Kidney tubule cell (primary cell): ENCODE measurements at regions not wholly inside any gene's neighbourhood (a gene's known extent, or its start where the extent isn't known, plus 50 kb on each side); places are given as distances from the start of the nearest gene placed in this dataset.

Source experiments
- DNase-seq: peaks from one replicate; pipeline ENCODE4 v3.0.0-alpha.2; 2018; ENCODE audit warnings: low spot score

DNA sequence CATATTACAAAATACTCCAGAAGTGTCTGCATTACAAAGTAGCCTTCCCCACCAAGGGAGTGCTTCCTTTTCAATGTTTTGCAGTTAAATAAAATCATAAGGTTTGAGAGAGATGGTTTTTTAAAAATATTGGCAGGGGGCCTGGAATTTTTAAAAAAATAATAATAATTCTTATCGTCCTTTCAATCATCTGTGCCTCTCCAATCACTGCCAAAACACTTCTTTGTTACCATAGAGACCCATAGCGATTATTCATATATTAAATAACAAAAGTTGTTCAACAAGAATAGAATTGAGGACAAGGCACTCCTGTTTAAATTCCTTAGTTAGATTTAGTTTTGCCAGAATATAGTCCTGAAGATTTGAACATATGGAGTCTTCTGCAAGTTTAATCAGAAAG, 203.1 kb downstream of the FAT4 start:
- no peak for DNase-seq

DNA sequence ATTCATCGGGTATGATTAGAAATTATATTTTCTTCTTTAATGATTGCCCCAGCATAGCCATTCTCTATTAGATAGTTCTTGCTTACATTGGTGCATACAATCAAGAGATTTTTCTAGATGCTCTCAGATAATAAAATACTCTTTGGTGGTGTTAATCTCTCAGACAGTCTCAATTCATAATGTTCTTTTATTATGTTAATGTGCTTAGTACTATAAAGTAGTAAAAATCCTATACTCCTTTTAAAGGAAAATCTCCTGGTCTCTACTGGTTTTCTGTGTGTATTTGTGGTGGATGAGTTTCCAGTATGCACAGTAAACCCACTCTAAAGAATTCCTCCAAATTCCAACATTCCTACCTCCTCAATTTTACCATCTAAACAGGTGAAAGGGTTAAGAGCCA, 203.5 kb downstream of the FAT4 start:
- DNase-seq: no peak

DNA sequence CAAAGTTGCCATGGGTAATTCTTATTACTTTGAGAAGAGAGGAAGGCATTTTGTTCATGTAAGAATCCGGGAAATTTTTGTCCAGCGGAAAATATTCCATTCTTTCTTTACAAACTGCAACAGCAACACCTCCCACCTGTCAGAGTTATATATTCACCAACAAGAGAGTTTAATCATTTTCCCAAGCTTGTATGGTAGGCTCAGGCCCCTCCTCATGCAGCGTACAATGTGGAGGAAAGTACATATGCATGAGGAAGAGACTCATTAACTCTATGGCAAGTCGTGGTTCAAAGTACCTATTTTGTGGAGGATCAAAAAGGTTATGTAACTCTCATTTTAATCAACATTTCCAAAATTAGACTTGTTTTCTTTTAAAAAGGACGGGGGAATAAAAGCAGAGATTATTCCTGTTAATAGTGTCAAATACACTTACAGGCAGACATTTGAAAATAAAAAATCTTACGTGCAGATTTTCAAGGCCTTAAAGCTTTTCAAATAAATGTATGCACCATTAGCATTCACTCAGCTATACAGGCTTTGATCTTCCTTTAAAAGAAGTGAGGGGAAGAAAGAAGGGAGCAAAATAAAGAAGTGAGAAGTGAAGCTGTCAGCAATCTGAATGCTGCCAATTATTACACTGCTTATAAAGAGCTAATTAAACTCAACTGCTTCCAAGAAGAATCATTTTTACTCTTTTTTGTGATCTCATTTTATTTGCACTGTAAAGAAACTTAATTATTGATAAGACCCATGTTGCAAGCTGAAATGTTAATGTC, 204.8 kb downstream of the FAT4 start:
- DNase-seq: peak; percentile 46

DNA sequence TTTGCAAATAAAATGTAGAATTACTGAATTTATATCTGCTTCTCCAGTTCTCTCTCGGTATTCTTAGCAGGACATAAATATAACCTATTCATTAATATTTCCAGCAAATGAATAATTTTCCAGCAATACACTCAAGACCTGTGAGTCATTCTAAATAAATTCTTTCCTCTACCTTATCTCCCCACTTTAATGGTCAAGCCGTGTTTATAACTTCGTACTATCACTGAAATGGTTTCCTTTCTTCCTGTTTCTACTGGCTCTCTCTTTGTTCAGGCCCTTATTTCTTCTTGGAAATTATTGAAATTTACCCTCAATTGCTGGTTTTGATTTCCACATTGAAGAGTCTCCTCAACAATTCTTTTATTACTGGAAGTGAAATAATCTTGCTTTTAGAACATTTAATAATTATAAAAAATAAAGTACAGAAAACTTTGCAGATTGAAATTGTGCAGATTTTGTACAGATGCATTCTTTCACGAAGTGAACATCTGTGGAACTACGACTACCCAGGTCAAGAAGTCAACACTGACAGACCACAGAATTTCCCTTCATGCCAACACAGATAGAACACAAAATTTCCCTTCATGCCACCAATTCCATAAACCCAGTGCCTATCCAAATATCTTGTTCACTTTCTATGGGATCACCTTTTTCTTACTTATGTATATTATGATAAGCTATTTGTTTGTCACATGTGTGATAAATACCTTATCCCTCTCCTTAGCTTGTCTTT, 205.7 kb downstream of the FAT4 start:
- peak; percentile 18 for DNase-seq

DNA sequence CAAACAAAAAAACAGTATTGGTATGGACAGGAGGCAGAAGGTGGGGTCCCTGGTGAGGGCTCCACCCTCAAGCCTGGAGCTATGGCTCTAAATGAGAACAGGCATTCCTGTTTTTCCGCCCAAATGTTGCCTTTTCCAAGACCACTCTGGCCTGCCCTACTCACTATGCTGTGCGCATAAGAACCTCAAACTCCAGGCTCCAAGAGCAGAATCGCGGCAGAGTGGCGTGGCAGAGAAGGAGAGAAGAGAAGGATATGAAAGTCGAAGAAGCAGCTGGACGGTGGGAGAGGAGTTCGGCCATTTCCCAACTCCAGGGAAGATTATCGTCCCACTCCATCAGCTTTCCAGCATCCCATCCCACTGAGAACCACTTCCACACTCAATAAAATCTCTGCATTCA, 207.8 kb downstream of the FAT4 start:
- DNase-seq: no peak

DNA sequence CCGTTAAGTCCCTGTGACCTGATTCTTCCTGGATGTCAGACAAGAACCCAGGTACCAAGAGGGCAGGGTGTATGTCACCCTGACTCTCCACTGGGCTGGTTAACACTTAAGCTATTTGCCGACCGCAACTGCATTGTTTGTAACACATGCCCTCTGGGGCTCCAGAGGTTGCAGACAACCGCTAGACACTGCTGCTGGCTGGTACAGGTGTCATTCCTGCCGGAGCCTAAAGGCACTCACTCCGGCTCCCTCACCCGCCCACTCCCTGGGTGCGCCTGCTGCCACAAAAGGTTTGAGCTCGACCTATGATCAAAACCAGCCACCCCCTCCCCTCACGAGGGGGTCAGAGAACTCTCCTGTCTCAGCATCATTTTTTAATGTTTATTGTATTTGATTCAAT, 208.2 kb downstream of the FAT4 start:
- DNase-seq: peak; percentile 9

DNA sequence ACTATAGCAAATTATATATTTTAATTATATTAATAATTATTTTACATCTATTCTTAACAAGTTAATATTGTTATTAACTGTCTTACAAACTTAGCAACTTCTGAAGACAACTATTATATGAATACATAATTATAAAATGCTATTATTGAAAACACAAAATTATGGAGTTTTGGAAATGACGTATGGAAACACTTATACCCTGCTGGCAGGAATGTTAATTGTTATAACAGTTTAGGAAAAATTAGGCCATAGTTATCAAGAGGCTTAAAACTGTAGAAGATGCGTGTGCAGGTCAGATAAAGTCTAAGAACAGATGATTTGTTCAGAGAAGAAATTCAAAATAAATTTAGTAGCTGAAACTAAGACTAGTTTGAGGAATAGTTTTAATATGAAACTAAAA, 211.7 kb downstream of the FAT4 start:
- DNase-seq: no peak

DNA sequence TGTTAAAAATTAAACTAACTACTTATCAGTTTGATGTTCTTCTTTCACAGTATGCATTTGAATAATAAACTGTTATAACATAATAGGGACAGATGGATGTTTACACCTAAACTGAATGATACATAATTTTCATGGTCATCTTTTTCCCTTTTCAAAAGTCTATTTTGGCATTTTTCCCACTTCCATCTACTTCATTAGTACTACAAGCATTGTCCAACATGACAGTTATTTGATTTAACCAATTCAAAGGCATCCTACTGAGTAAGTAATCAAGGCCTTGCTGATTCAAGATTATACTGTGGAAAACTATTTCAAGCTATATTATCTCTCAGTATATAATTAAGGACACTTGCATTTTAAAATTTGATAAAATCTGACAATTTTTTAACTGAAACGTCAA, 212.9 kb downstream of the FAT4 start:
- DNase-seq: no peak

DNA sequence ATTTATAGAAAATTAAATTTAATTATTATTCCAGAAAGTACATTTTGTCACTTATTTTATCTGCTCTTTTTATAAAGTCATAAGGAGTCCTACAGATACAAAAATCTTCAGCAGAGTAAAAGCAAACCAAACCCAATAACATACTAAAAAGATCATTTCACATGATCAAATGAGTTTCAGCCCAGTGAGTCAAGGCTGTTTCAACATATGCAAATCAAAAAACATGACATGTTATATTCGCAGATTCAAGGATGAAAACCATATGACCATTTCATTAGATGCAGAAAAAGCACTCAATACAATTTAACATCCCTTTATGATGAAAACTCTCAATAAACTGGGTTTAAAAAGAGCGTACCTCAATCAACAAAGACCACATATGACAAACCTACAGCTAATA, 214.3 kb downstream of the FAT4 start:
- no peak for DNase-seq

DNA sequence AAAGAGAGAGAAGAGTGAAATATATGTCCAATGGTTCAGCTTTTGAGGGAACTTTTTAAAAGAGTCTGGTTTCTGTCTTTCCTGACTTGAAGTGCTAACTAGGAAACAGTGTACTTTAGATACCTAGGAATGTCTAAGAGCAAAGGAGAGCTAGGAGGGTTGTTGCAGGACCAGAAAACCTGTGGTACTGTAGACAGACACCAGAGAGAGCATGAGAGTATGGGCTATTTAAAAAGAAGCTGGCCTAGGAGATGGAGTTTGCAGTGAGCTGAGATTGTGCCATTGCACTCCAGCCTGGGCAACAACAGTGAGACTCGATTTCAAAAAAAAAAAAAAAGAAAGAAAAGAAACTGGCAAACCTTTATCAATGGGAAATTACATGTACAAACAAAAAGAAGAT, 223.9 kb downstream of the FAT4 start:
- DNase-seq: no peak

DNA sequence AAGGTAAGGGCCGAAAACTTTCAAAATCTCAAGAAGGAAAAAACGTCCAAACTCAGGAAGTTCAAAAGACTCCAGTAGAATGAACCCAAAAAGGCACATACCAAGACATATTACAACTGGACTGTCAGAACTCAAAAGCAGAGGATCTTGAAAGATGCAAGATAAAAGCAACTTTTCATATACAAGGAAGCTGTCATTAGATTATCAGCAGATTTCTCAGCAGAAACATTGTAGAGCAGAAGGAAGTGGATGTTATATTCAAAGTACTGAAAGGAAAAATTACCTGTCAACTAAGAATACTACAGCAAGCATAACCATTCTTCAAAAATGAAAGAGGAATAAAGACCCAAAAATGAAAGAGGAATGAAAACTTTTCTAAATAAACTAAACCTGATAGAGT, 224.9 kb downstream of the FAT4 start:
- DNase-seq: no peak

DNA sequence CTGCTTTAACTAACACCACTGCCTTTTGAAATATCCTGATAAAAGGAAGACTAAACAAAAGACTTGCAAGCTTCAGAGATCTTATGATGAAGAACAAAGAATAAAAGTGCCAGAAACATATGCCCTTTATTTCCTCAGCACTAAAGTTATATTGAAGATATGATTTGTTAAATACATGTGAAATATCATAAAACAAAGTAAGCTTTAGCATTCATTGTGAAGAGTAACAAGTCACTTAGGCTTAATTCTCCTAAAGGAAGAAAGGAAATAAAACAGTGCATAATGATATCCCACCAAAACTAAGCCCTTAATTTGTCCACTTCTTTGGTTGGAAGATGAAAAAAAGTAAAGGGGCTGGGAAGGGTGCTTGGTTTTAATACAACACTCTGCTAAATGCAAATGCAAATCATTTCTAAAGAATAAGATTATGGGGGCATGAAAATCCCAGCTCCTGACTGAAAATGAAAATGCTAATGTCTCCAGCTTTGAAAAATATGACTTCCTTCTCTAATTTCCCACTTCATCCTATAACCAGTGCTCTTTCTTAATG, 227.2 kb downstream of the FAT4 start:
- no peak for DNase-seq

DNA sequence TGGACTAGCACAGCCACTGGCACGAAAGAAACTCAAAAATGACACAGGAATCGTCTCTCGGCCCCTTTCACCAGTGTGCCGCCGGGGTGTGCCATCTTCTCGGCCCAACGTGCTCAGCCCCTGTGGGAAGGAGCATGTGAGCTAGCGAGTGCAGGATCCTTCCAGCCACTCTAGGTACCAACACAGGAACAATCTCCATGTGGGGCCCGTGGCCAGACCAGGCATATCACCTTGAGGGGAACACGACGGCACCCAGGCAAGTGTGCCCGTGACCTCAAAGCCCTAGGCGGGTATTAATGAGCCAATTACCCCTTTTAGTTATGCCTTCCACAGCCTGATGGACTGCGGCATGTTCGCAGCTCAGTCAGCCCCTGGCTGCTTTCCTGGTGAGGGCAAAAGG, 231.5 kb downstream of the FAT4 start:
- DNase-seq: no peak

DNA sequence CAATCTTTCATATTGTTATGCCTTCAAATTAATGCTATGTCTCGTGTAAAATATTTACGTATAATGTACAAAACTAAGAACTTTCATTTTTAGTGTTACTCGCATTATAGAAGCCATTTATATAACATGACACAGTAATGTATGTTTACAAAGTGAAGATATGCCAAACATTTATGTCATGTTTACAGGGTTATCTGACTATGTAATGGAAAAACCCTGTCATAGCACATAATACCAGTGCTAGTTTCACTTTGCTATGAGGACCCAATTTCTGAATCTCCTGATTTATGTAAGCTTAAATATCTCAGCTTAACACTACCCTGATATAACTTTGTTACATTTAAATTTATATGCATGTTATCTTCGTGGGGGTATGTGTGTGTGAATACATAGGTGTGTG, 233.1 kb downstream of the FAT4 start:
- no peak for DNase-seq

DNA sequence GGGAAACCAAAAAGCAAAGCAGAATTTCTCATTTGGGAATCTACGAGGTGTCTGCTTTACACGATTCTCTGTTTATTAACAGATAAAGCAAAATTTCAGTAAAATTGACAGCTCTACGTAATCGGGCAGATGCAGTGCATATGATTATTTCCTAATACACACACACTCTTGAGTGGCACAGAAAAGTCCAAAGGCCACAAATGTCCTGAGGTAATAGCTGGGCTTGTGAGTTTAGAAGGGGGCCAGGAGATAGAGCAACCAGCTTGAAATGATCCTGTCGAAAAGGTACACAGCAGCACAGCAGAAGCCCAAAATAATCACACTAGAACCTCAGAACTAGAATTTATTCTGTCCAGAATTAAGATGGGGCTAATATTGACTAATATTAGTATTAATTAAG, 236.0 kb downstream of the FAT4 start:
- no peak for DNase-seq

DNA sequence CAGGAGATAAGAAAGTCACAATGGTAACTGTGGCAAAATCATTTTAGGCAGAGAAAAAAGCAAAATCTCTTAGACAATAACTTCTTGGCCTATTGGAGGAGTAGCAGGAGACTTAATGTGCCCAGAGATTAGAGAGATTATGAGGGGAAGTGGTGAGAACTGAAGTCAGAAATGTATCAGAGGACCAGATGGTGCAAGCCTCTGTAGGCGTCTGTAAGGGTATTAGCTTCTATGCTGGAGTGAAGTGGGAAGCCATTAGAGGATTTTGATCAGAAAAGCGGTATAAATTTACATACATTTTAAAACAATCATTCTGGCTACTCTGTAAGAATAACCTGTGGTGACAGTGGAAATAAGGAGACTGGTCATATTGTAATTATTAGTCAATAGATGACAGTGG, 236.7 kb downstream of the FAT4 start:
- DNase-seq: no peak

DNA sequence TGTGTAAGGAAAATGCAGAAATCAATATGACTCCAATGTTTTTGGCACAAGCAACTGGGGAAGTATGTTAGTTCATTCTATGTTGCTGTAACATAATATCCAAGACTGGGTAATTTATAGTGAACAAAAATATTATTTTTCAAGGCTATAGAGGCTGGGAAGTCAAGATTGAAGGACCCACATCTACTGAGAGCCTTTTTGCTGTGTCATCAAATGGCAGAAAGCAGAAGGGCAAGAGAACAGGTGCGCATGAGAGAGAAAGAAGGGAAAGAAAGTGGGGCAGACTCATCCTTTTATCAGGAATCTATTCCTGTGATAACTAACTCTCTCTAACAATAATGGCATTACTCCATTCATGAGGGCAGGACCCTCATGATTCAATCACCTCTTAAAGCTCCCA, 237.2 kb downstream of the FAT4 start:
- no peak for DNase-seq

DNA sequence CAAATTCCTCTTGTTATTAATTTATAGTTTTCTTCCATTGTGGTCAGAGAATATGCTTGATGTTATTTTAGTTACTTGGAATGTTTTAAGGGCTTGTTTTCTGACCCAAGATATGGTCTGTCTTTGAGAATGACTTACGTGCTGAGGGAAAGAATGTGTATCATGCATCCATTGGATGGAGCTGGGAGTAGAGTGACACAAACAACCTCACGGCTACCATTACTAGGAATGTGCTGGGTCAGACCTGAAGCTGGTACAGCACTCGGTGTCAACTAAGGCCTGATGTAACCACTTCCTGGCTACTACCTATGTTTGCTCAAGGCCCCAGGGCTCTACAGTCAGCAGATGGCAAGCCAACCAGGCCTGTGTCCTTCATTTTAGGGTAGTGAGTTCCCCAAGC, 257.8 kb downstream of the FAT4 start:
- DNase-seq: no peak

DNA sequence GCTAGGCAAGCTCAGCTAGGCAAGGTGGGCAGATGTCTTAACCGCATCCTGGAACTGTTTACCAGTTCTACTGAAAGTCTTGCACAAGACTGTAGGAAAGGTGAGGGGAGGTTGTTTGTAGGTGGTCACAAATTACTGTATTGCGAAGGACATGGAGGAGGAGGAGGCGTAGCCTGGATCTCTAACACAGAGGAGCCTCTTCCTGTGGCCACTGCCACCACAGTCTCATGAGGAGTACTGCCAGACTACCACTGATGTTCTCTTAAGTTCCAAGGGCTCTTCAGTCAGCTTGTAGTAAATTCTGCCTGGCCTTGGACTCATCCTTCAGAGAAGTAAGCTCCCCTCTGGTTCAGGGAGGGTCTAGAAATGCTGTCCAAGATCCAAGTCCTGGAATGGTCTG, 258.6 kb downstream of the FAT4 start:
- no peak for DNase-seq

DNA sequence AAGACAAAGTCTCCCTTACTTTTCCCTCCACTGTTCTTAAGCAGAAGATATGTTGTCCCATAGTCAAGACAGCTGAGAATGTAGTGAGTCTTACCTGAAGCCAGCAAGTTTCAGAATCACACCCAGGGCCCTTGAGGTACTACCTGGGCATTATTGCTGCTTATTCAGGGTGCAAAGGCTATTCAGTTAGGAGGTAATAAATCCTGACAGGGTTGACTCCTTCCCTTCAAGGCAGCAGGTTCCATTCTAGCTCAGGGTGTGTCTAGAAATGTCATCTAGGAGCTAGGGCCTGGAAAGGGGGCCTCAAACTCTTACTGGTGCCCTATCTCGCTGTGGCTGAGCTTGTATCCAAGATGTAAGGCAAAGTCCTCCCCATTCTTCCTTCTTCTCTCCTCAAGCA, 259.0 kb downstream of the FAT4 start:
- no peak for DNase-seq

DNA sequence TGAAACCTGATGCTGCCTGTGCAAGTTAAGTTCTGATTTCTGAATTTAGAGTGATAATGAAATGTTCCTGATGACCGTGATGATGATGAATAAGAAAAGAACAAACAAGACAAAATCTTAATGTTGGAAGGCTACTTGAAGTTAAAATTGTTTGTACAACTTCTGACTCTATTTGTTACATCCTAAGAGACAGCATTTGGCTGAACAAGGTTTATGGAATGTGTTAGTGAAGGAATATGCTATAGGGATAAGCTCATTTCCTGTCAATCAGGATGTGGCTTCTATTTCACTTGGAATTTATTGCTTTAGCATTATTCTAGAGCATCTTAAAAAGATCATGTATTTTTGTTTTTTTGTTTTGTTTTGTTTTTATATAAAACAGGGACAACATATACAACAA, 267.5 kb downstream of the FAT4 start:
- DNase-seq: peak; percentile 21

DNA sequence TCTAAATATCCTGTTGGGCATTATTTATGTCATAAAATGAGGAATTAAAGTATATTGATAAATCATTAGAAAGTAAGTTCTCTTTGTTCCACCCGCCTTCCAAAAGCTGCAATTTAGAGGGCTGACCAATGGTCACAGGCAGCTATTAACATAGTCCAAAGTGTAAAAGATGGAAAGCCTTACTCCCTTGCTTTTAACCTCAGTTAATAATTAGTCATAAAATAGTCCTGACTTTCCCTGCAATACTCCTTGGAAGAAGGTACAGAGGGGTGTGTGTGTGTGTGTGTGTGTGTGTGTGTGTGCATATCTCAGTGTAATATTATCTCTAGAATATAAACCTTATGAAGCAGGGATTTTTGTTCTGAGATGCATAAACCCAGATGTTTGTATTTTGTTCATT, 275.4 kb downstream of the FAT4 start:
- DNase-seq: peak; percentile 39

DNA sequence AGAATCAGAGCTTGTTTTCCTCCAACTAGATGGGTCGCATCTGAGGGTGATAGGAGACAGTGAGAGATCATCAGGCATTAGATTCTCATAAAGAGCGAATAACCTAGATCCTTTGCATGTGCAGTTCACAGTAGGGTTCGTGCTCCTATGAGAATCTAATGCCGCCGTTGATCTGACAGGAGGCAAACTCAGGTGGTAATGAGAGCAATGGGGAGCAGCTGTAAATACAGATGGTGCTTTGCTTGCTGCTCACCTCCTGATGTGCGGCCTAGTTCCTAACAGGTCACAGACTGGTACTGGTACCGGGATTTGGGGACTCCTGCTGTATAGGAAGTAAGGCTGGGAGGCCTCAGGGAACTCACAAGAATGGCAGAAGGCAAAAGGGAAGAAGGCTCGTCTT, 276.5 kb downstream of the FAT4 start:
- no peak for DNase-seq
